Gastrocnemius medialis (tissue), 4 donors: ENCODE measurements at regions not wholly inside any gene's neighbourhood (a gene's known extent, or its start where the extent isn't known, plus 50 kb on each side); places are given as distances from the start of the nearest gene placed in this dataset.

Source experiments
- ATAC-seq, 2 donors: fragments of 150-250 bp; one replicate each; pipeline ENCODE4 v1.9.1; 2016
- DNase-seq, 2 donors: peaks; one replicate each; pipeline ENCODE4 v3.0.0-alpha.2; 2019
- H3K27ac ChIP-seq, 4 donors: fragments of 200-600 bp; sonication (generic); 1 replicate in 1 of 4; 2 replicates in 3 of 4; pipeline ENCODE4 v1.5.1; 2016 to 2018; ENCODE audit warnings: mild to moderate bottlenecking in 2 of 4, moderate library complexity in 1 of 4
- H3K27me3 ChIP-seq, 3 donors: fragments of 200-600 bp; sonication (generic) in 2 of 3; 1 replicate in 1 of 3; 2 replicates in 2 of 3; pipeline versions ENCODE4 v1.5.1 to v1.6.0; 2016 to 2019; ENCODE audit warnings: mild to moderate bottlenecking in 1 of 3, moderate library complexity in 1 of 3
- H3K36me3 ChIP-seq, 2 donors: fragments of 200-600 bp; sonication (generic) in 1 of 2; one replicate each; pipeline ENCODE4 v1.5.1; 2017 to 2018
- H3K4me1 ChIP-seq, 2 donors: fragments of 200-600 bp; sonication (generic) in 1 of 2; one replicate each; pipeline ENCODE4 v1.5.1; 2016 to 2017; ENCODE audit warnings: mild to moderate bottlenecking in 2 of 2
- H3K4me3 ChIP-seq, 4 donors: fragments of 200-600 bp; sonication (generic) in 3 of 4; 1 replicate in 1 of 4; 2 replicates in 3 of 4; pipeline ENCODE4 v1.5.1; 2016 to 2019; ENCODE audit warnings: mild to moderate bottlenecking in 2 of 4
- H3K9me3 ChIP-seq, 3 donors: fragments of 200-600 bp; sonication (generic) in 2 of 3; 1 replicate in 1 of 3; 2 replicates in 2 of 3; pipeline ENCODE4 v1.5.1; 2016 to 2019
- POLR2A ChIP-seq, 2 donors: fragments of 450-650 bp; IDR thresholded peaks; one replicate each; pipeline ENCODE4 v1.6.1; 2017; ENCODE audit warnings: antibody characterized with exemption in 2 of 2, mild to moderate bottlenecking in 2 of 2, moderate library complexity in 2 of 2
- in situ Hi-C, 4 donors: fragments of 200-750 bp; cut with MboI; loops; one replicate each; pipeline versions ENCODE4 v1.15.0 to v1.8.0; 2017; ENCODE audit warnings: low sequenced_read_pairs in 4 of 4
- intact Hi-C: fragments of 100-400 bp; cut with DNase I; formaldehyde crosslinking; loops from one replicate; pipeline ENCODE4 v1.15.1; 2023; ENCODE audit warnings: low total_unique reads
- TF ChIP-seq, protein P1 (sequence below), 5 experiments: fragments of 450-650 bp in 3 of 5; fragments of 200-600 bp in 2 of 5; sonication (generic) in 2 of 5; IDR thresholded peaks in 4 of 5; conservative IDR thresholded peaks in 1 of 5; 1 replicate in 4 of 5; 2 replicates in 1 of 5; pipeline ENCODE4 v1.5.1; 2016 to 2019; ENCODE audit warnings: antibody characterized with exemption in 5 of 5, mild to moderate bottlenecking in 3 of 5, moderate library complexity in 3 of 5

DNA sequence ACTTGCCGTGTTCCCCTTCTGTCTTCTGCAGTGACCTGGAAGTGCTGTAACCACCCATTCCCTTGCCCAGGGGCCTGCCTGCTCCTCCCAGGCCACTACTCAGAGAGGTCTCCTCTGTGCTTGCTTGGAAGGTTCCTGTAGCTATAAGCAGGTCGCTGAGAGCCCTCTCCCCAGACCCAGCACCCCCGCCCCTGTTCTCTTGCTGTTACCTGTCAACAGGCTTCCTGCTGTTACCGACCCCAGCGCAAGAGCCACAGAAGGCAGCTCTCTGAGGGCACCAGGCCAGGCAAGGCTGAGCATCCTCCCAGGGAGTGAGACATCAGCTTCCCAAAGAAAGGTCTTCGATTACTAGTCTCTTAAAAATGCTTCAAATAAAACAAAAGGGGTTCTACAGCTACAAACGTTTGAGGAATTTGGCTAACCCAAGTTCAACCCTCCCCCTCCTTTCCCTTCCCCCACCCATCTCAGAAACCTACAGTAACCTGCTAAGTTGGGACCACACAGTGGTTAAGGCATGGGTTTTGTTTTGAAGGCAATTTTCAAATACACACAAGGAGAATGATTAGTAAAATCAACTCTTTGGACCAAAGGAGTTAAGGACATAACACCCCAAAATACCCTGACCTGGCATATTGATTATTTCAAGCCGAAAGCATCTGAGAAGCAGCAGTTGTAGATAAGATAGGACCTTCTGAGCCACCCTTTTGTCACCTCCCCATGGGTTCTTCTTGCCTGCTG, 74.9 kb upstream of the MFGE8 start:
- intact Hi-C loops (no loop called here), in situ Hi-C loops (no loop called here)
- Histone ChIP-seq H3K27ac (no peak overlapping the region), H3K4me1 (peaks cover 0 to 4% of the 10 kb centered on the region in 2 donors), H3K27me3 (no peaks in the 10 kb centered on the region), H3K36me3 (no peaks in the 10 kb centered on the region), H3K9me3 (no peaks in the 10 kb centered on the region), H3K4me3 (no peak overlapping the region)
- ATAC-seq (no peak), DNase-seq (no peak)
- TF ChIP-seq, protein P1, sequence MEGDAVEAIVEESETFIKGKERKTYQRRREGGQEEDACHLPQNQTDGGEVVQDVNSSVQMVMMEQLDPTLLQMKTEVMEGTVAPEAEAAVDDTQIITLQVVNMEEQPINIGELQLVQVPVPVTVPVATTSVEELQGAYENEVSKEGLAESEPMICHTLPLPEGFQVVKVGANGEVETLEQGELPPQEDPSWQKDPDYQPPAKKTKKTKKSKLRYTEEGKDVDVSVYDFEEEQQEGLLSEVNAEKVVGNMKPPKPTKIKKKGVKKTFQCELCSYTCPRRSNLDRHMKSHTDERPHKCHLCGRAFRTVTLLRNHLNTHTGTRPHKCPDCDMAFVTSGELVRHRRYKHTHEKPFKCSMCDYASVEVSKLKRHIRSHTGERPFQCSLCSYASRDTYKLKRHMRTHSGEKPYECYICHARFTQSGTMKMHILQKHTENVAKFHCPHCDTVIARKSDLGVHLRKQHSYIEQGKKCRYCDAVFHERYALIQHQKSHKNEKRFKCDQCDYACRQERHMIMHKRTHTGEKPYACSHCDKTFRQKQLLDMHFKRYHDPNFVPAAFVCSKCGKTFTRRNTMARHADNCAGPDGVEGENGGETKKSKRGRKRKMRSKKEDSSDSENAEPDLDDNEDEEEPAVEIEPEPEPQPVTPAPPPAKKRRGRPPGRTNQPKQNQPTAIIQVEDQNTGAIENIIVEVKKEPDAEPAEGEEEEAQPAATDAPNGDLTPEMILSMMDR (IDR thresholded peaks at IDR 0.05 in 4 of 5, conservative IDR thresholded peaks at IDR 0.05 in 1 of 5), result no peak

DNA sequence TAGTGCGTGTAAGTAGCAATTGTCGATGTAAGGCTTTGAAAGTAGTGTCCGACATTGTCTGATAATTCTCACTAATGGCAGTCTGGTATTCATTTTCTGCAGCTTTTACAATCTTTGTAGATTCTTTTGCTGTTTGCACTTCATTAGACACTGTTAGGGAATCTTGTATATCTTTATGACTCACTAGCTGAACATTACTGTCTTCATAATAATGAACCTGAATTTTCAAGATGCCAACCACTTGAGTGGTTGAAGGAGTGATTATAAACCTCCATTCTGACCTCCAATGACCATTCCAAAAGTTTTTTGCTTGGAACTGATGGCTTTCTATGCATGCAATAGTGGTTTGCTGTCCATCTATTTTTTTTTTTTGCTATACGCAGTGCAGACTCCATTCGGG, 76.4 kb upstream of the MFGE8 start:
- intact Hi-C loops, result no loop called here
- H3K9me3 ChIP-seq, result no peaks in the 10 kb centered on the region
- TF ChIP-seq POLR2A (IDR thresholded peaks at IDR 0.05), result no peak
- TF ChIP-seq, protein P1 (IDR thresholded peaks at IDR 0.05 in 4 of 5, conservative IDR thresholded peaks at IDR 0.05 in 1 of 5), result no peak
- no peaks in the 10 kb centered on the region for H3K4me1 ChIP-seq
- no peak for ATAC-seq
- no peaks in the 10 kb centered on the region for H3K36me3 ChIP-seq
- no peak overlapping the region for H3K4me3 ChIP-seq
- no peak overlapping the region for H3K27ac ChIP-seq
- no peaks in the 10 kb centered on the region for H3K27me3 ChIP-seq
- in situ Hi-C loops, result no loop called here
- no peak for DNase-seq

GRCh38 chr15:88990185-88990679, 77.1 kb upstream of the MFGE8 start:
- TF ChIP-seq, protein P1 (IDR thresholded peaks at IDR 0.05 in 4 of 5, conservative IDR thresholded peaks at IDR 0.05 in 1 of 5), result no peak
- TF ChIP-seq POLR2A (IDR thresholded peaks at IDR 0.05), result no peak
- Histone ChIP-seq H3K27me3 (no peaks in the 10 kb centered on the region), H3K27ac (no peak overlapping the region), H3K36me3 (no peaks in the 10 kb centered on the region), H3K4me1 (no peaks in the 10 kb centered on the region), H3K9me3 (no peaks in the 10 kb centered on the region), H3K4me3 (no peak overlapping the region)
- intact Hi-C loops, result no loop called here
- in situ Hi-C loops, result no loop called here
- ATAC-seq (no peak), DNase-seq (no peak)

- Histone ChIP-seq H3K4me1 (no peaks in the 10 kb centered on the region), H3K27ac (no peak overlapping the region), H3K9me3 (no peaks in the 10 kb centered on the region), H3K36me3 (no peaks in the 10 kb centered on the region), H3K27me3 (no peaks in the 10 kb centered on the region), H3K4me3 (no peak overlapping the region)
- no peak for DNase-seq
- TF ChIP-seq POLR2A (IDR thresholded peaks at IDR 0.05), result no peak
- TF ChIP-seq, protein P1 (IDR thresholded peaks at IDR 0.05 in 4 of 5, conservative IDR thresholded peaks at IDR 0.05 in 1 of 5), result no peak
- ATAC-seq, result no peak
- in situ Hi-C loops (no loop called here), intact Hi-C loops (no loop called here)
Observed at GRCh38 chr15:88992216-88992615, 79.0 kb upstream of the MFGE8 start.
